ENCODE measurements at regions not wholly inside any gene's neighbourhood (a gene's known extent, or its start where the extent isn't known, plus 50 kb on each side); places are given as distances from the start of the nearest gene placed in this dataset.
"Not testable (repeated sequence)": the region's sequence is repeated elsewhere in the genome, so short reads cannot be mapped to it uniquely, and the experiment has no call there.

DNA sequence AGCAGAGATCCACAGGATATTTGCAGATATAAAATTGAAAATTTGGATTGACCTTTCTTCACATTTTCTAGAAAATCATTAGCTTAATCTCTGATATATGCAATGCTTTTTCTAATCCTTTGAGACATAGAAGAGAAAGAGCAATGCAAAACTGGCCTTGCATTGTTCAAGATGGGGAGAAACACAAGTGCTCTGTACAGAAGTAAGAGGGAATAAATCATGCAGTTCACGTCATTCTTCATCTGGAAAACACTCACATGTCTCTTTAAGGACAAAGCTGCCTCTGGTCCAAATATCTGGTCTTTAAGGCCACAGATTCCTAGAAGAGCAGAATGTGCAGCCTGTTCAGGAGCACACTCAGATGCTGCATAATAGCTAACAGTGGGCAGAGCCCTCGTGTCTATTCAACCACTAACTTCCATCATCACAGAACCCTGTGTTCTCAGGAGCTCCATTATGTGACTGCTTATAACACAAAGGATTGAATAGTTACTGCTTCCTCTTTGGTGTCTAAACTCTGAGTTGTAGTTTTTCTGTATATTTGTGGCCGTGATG lies 277.5 kb downstream of the PLK2 start:
- TF ChIP-seq CTCF (IDR thresholded peaks at IDR 0.05; ENCODE audit: low read depth, low read length), result no peak
- Histone ChIP-seq H3K4me3 (ENCODE audit: low read depth, low read length) (no peak overlapping the region), H3K9me3 (ENCODE audit: control insufficient read depth, insufficient read depth, low read length) (no peaks in the 10 kb centered on the region), H3K27me3 (ENCODE audit: control insufficient read depth, insufficient read depth, low read length) (no peaks in the 10 kb centered on the region), H3K27ac (ENCODE audit: low read depth, low read length) (no peak overlapping the region)
- ChIA-PET CTCF (no interaction called here), POLR2A (no interaction called here)
- DNase-seq (ENCODE audit: low read depth, low spot score), result no peak

DNA sequence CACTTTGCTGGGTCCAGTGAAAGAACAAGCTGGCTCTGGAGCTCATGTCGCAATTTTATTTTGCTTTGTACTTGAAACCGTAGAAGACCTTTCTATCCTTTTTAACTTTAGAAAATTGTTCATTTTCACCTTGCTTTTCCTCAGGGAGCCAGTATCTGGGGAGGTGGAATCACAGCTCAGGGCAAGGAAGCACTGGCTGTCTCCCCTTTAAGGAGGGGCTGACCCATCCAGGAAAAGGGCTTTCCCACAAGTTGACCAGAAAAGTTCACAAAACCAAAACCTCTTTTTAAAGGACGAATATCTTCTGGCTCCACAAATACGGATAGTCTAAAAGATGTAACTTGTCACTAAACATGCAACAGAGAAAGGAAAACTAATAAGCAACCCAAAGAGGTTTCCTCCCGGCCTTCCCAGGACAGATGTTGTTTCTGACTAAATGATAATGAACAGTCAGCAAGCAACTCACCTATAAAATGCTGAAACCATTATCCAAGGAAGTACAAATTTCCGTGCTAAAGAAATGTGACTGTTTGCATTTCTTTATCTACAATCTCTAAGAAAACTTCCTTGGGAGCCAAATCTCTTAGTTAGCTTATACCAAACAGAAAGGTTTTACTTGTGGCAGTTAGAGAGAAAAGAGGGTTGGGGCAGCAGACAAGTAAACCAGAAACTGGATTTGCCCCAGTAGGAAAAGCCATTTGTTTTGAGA lies 278.2 kb downstream of the PLK2 start:
- no peak overlapping the region for H3K27ac ChIP-seq (ENCODE audit: low read depth, low read length)
- ChIA-PET POLR2A (no interaction called here), CTCF (interaction anchor here (0.7 kb wide), 1 partner anchor 402 kb away, joined by 3 read pairs; no protein-coding TSS in a partner anchor)

DNA sequence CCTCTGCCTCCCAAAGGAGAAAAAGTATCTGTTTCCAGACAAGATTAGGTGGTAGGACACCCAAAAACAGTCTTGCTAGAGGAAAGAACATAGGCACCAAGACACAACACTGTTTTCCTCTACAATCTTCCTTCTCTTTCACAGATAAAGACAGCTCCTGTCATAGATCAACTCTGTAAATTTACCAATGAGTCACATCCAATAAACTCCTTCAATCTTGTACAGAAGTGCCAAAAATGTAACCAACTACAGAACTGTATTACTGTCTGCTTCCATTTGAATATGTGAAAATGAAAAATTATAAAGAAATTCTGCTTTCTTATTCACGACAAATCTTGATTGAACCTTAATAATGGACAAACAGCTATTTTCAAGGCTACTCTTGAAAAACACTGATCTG lies 286.9 kb downstream of the PLK2 start:
- Histone ChIP-seq H3K4me3 (ENCODE audit: low read depth, low read length) (no peak overlapping the region), H3K27me3 (ENCODE audit: control insufficient read depth, insufficient read depth, low read length) (no peaks in the 10 kb centered on the region), H3K27ac (ENCODE audit: low read depth, low read length) (no peak overlapping the region), H3K9me3 (ENCODE audit: control insufficient read depth, insufficient read depth, low read length) (no peaks in the 10 kb centered on the region)
- TF ChIP-seq CTCF (IDR thresholded peaks at IDR 0.05; ENCODE audit: low read depth, low read length), result no peak
- no peak for DNase-seq (ENCODE audit: low read depth, low spot score)
- ChIA-PET POLR2A (no interaction called here), CTCF (interaction anchor here (0.9 kb wide), 1 partner anchor 393 kb away, joined by 3 read pairs; no protein-coding TSS in a partner anchor)

More for the DNA sequence above, 278.2 kb downstream of the PLK2 start:
- no peaks in the 10 kb centered on the region for H3K9me3 ChIP-seq (ENCODE audit: control insufficient read depth, insufficient read depth, low read length)
- DNase-seq (ENCODE audit: low read depth, low spot score), result no peak
- no peak for TF ChIP-seq CTCF (IDR thresholded peaks at IDR 0.05; ENCODE audit: low read depth, low read length)
- H3K27me3 ChIP-seq (ENCODE audit: control insufficient read depth, insufficient read depth, low read length), result no peaks in the 10 kb centered on the region
- no peak overlapping the region for H3K4me3 ChIP-seq (ENCODE audit: low read depth, low read length)

- CTCF ChIA-PET, result no interaction called here
- no peak for DNase-seq (ENCODE audit: low read depth, low spot score)
- POLR2A ChIA-PET, result no interaction called here
- no peak for TF ChIP-seq CTCF (IDR thresholded peaks at IDR 0.05; ENCODE audit: low read depth, low read length)
- no peak overlapping the region for H3K27ac ChIP-seq (ENCODE audit: low read depth, low read length)
- H3K4me3 ChIP-seq (ENCODE audit: low read depth, low read length), result no peak overlapping the region
- H3K27me3 ChIP-seq (ENCODE audit: control insufficient read depth, insufficient read depth, low read length), result no peaks in the 10 kb centered on the region
- H3K9me3 ChIP-seq (ENCODE audit: control insufficient read depth, insufficient read depth, low read length), result peaks cover 8% of the 10 kb centered on the region; the same call in 1 of the 2 replicates
Measured at GRCh38 chr5:58165152-58165551, 294.7 kb downstream of the PLK2 start.

- CTCF ChIA-PET; H3K9me3 ChIP-seq (ENCODE audit: control insufficient read depth, insufficient read depth, low read length); H3K27ac ChIP-seq (ENCODE audit: low read depth, low read length); DNase-seq (ENCODE audit: low read depth, low spot score); H3K4me3 ChIP-seq (ENCODE audit: low read depth, low read length); POLR2A ChIA-PET; H3K27me3 ChIP-seq (ENCODE audit: control insufficient read depth, insufficient read depth, low read length): not testable (repeated sequence)
Measured at GRCh38 chr5:58161889-58162288, 298.0 kb downstream of the PLK2 start.
